Kidney glomerular epithelial cell (primary cell): ENCODE measurements at regions not wholly inside any gene's neighbourhood (a gene's known extent, or its start where the extent isn't known, plus 50 kb on each side); places are given as distances from the start of the nearest gene placed in this dataset.

ENCODE experiments used
- DNase-seq: peaks from one replicate; lab custom pipeline; 2025; lab: John Stamatoyannopoulos, UW

- peak; percentile 2 for DNase-seq
Observed at GRCh38 chr19:28883241-28883693, 329.7 kb downstream of the UQCRFS1 start.

- DNase-seq = no peak
Observed at GRCh38 chr19:28882818-28883217, 330.1 kb downstream of the UQCRFS1 start.

- DNase-seq = peak; percentile 68
Observed at GRCh38 chr19:28881616-28882015, 331.3 kb downstream of the UQCRFS1 start.

- DNase-seq = no peak
Observed at GRCh38 chr19:28880735-28881401, 332.1 kb downstream of the UQCRFS1 start.

GRCh38 chr19:28878862-28879566 is 333.9 kb downstream of the UQCRFS1 start:
- DNase-seq = peak; percentile 73

GRCh38 chr19:28876609-28877123 is 336.3 kb downstream of the UQCRFS1 start:
- no peak for DNase-seq

GRCh38 chr19:28874742-28875141 is 338.2 kb downstream of the UQCRFS1 start:
- DNase-seq = no peak

- DNase-seq = no peak
Observed at GRCh38 chr19:28873301-28873700, 339.6 kb downstream of the UQCRFS1 start.

- no peak for DNase-seq
Observed at GRCh38 chr19:28871099-28871725, 341.7 kb downstream of the UQCRFS1 start.

- no peak for DNase-seq
Observed at GRCh38 chr19:28869459-28869858, 343.5 kb downstream of the UQCRFS1 start.

GRCh38 chr19:28868836-28869235 is 344.1 kb downstream of the UQCRFS1 start:
- DNase-seq = no peak

GRCh38 chr19:28867978-28868377 is 345.0 kb downstream of the UQCRFS1 start:
- DNase-seq = no peak

- no peak for DNase-seq
Observed at GRCh38 chr19:28864577-28865042, 348.3 kb downstream of the UQCRFS1 start.

GRCh38 chr19:28864024-28864503 is 348.9 kb downstream of the UQCRFS1 start:
- no peak for DNase-seq

- DNase-seq = peak; percentile 25
Observed at GRCh38 chr19:28862238-28862637, 350.7 kb downstream of the UQCRFS1 start.

- no peak for DNase-seq
Observed at GRCh38 chr19:28859811-28860210, 353.1 kb downstream of the UQCRFS1 start.

GRCh38 chr19:28858933-28859332 is 354.0 kb downstream of the UQCRFS1 start:
- DNase-seq = no peak

- no peak for DNase-seq
Observed at GRCh38 chr19:28857967-28858366, 355.0 kb downstream of the UQCRFS1 start.

GRCh38 chr19:28855216-28855615 is 357.7 kb downstream of the UQCRFS1 start:
- no peak for DNase-seq

GRCh38 chr19:28847468-28847867 is 365.5 kb downstream of the UQCRFS1 start:
- DNase-seq = peak; percentile 36

GRCh38 chr19:28846094-28846812 is 366.7 kb downstream of the UQCRFS1 start:
- no peak for DNase-seq
